Neural progenitor cell (in vitro differentiated cells): ENCODE measurements at regions not wholly inside any gene's neighbourhood (a gene's known extent, or its start where the extent isn't known, plus 50 kb on each side); places are given as distances from the start of the nearest gene placed in this dataset.

Experiments
- DNase-seq: peaks from one replicate; pipeline ENCODE4 v3.0.0-alpha.2; 2016; ENCODE audit warnings: low spot score
- H2AFZ ChIP-seq: fragments of 200-600 bp; sonication (generic); replicated peaks from 2 replicates; pipeline ENCODE4 v1.6.1; 2016; ENCODE audit warnings: antibody characterized with exemption
- H3F3A ChIP-seq: fragments of 200-600 bp; sonication (generic); 2 replicates; pipeline ENCODE4 v1.6.1; 2016; ENCODE audit warnings: antibody characterized with exemption, low read depth
- H3K27ac ChIP-seq: fragments of 200-600 bp; sonication (generic); 2 replicates; pipeline ENCODE4 v1.5.1; 2016; ENCODE audit warnings: mild to moderate bottlenecking
- H3K27me3 ChIP-seq: fragments of 200-600 bp; sonication (generic); 2 replicates; pipeline ENCODE4 v1.6.1; 2016; ENCODE audit warnings: mild to moderate bottlenecking, moderate library complexity
- H3K36me3 ChIP-seq: fragments of 200-600 bp; sonication (generic); 2 replicates; pipeline ENCODE4 v1.5.1; 2016
- H3K4me1 ChIP-seq: fragments of 200-600 bp; sonication (generic); 2 replicates; pipeline ENCODE4 v1.6.1; 2016; ENCODE audit warnings: mixed run types
- H3K4me2 ChIP-seq: fragments of 200-600 bp; sonication (generic); 2 replicates; pipeline ENCODE4 v1.6.1; 2016
- H3K4me3 ChIP-seq: fragments of 200-600 bp; sonication (generic); 2 replicates; pipeline ENCODE4 v1.5.1; 2016
- H3K79me2 ChIP-seq: fragments of 200-600 bp; sonication (generic); 2 replicates; pipeline ENCODE4 v1.6.1; 2016; ENCODE audit warnings: low read depth
- H3K9ac ChIP-seq: fragments of 200-600 bp; sonication (generic); 2 replicates; pipeline ENCODE4 v1.6.1; 2016
- H3K9me3 ChIP-seq: fragments of 200-600 bp; sonication (generic); 2 replicates; pipeline ENCODE4 v1.5.1; 2016; ENCODE audit warnings: low read depth
- H4K20me1 ChIP-seq: fragments of 200-600 bp; sonication (generic); 2 replicates; pipeline ENCODE4 v1.6.1; 2016; ENCODE audit warnings: low read depth
- H3K27ac Mint-ChIP-seq: 3 replicates; pipeline ENCODE4 v1.8.0; 2021; ENCODE audit warnings: mixed read lengths
- H3K27me3 Mint-ChIP-seq: 2 replicates; pipeline ENCODE4 v1.8.0; 2022; ENCODE audit warnings: low read depth, mild to moderate bottlenecking, inconsistent platforms, moderate library complexity, mixed read lengths; ENCODE audit not compliant: insufficient read depth
- H3K36me3 Mint-ChIP-seq: 3 replicates; pipeline ENCODE4 v1.8.0; 2021; ENCODE audit warnings: mixed read lengths
- H3K4me1 Mint-ChIP-seq: 3 replicates; pipeline ENCODE4 v1.8.0; 2021; ENCODE audit warnings: mixed read lengths
- H3K4me3 Mint-ChIP-seq: 3 replicates; pipeline ENCODE4 v1.8.0; 2021; ENCODE audit warnings: mild to moderate bottlenecking, moderate library complexity, mixed read lengths
- H3K9me3 Mint-ChIP-seq: 3 replicates; pipeline ENCODE4 v1.8.0; 2020; ENCODE audit warnings: mixed read lengths
- EZH2 ChIP-seq: fragments of 200-600 bp; sonication (generic); IDR thresholded peaks from 2 replicates; pipeline ENCODE4 v1.6.1; 2017; ENCODE audit warnings: antibody characterized with exemption, mild to moderate bottlenecking, moderate library complexity
- EZH2phosphoT487 ChIP-seq: fragments of 200-600 bp; sonication (generic); IDR thresholded peaks from 2 replicates; pipeline ENCODE4 v1.6.1; 2017; ENCODE audit warnings: antibody characterized with exemption
- TF ChIP-seq, protein P1 (sequence below): fragments of 200-600 bp; sonication (generic); IDR thresholded peaks from 2 replicates; pipeline ENCODE4 v1.5.1; 2017; ENCODE audit warnings: antibody characterized with exemption, mild to moderate bottlenecking

- Histone ChIP-seq H3K4me1 (no peaks in the 10 kb centered on the region), H4K20me1 (no peaks in the 10 kb centered on the region), H3K9me3 (no peaks in the 10 kb centered on the region), H3K36me3 (no peaks in the 10 kb centered on the region), H3K27me3 (no peaks in the 10 kb centered on the region), H3K27ac (no peak overlapping the region), H3F3A (no peaks in the 10 kb centered on the region), H3K4me2 (no peak overlapping the region), H3K4me3 (no peak overlapping the region), H2AFZ (no peak overlapping the region), H3K79me2 (no peaks in the 10 kb centered on the region), H3K9ac (no peak overlapping the region)
- no peaks in the 10 kb centered on the region for H3K9me3 Mint-ChIP-seq
- H3K4me3 Mint-ChIP-seq = no peak overlapping the region
- TF ChIP-seq, protein P1, sequence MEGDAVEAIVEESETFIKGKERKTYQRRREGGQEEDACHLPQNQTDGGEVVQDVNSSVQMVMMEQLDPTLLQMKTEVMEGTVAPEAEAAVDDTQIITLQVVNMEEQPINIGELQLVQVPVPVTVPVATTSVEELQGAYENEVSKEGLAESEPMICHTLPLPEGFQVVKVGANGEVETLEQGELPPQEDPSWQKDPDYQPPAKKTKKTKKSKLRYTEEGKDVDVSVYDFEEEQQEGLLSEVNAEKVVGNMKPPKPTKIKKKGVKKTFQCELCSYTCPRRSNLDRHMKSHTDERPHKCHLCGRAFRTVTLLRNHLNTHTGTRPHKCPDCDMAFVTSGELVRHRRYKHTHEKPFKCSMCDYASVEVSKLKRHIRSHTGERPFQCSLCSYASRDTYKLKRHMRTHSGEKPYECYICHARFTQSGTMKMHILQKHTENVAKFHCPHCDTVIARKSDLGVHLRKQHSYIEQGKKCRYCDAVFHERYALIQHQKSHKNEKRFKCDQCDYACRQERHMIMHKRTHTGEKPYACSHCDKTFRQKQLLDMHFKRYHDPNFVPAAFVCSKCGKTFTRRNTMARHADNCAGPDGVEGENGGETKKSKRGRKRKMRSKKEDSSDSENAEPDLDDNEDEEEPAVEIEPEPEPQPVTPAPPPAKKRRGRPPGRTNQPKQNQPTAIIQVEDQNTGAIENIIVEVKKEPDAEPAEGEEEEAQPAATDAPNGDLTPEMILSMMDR = no peak
- TF ChIP-seq EZH2 = no peak
- no peak for TF ChIP-seq EZH2phosphoT487
- H3K27me3 Mint-ChIP-seq = no peaks in the 10 kb centered on the region
- no peak for DNase-seq
- no peaks in the 10 kb centered on the region for H3K4me1 Mint-ChIP-seq
- no peak overlapping the region for H3K27ac Mint-ChIP-seq
- H3K36me3 Mint-ChIP-seq = no peaks in the 10 kb centered on the region
Measured at GRCh38 chr2:19282305-19282704, 76.1 kb downstream of the OSR1 start.

DNA sequence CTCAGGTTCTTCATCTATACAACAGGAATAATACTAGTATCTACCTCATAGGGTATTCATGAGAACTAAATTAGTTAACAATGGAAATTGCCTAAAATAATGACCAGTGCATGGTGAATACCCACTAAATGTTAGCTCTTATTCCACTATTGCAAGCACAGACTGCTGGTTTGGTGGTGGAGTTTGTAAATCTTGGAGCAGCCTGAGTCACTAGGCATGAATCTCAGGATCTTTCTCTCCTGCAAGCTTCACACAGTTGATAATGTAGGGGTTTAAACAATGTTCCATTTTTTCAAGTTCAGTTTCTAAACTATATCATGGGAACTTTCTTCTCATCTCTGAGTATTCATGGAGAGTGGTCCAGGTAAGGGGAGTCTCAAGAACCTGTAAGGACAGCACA lies 84.0 kb downstream of the OSR1 start:
- peaks cover 3% of the 10 kb centered on the region for H3K4me1 Mint-ChIP-seq
- no peaks in the 10 kb centered on the region for H3K4me1 ChIP-seq
- no peak overlapping the region for H3K4me3 ChIP-seq
- H3K27me3 ChIP-seq = no peaks in the 10 kb centered on the region
- no peaks in the 10 kb centered on the region for H3K79me2 ChIP-seq
- no peaks in the 10 kb centered on the region for H3K27me3 Mint-ChIP-seq
- H2AFZ ChIP-seq = no peak overlapping the region
- H3K4me2 ChIP-seq = no peak overlapping the region
- H3F3A ChIP-seq = no peaks in the 10 kb centered on the region
- no peak for TF ChIP-seq EZH2phosphoT487
- no peak for DNase-seq
- no peak overlapping the region for H3K4me3 Mint-ChIP-seq
- no peak overlapping the region for H3K9ac ChIP-seq
- H3K36me3 Mint-ChIP-seq = no peaks in the 10 kb centered on the region
- no peak overlapping the region for H3K27ac Mint-ChIP-seq
- H3K9me3 ChIP-seq = no peaks in the 10 kb centered on the region
- H3K9me3 Mint-ChIP-seq = no peaks in the 10 kb centered on the region
- no peak overlapping the region for H3K27ac ChIP-seq
- H3K36me3 ChIP-seq = no peaks in the 10 kb centered on the region
- no peaks in the 10 kb centered on the region for H4K20me1 ChIP-seq

GRCh38 chr2:19272941-19273470 lies 85.4 kb downstream of the OSR1 start:
- no peak for DNase-seq
- TF ChIP-seq, protein P1 = no peak
- TF ChIP-seq EZH2phosphoT487 (no peak), EZH2 (no peak)
- no peak overlapping the region for H3K27ac ChIP-seq
- Mint-ChIP-seq H3K27ac (no peak overlapping the region), H3K4me3 (no peak overlapping the region), H3K27me3 (no peaks in the 10 kb centered on the region), H3K4me1 (peaks cover 3% of the 10 kb centered on the region), H3K9me3 (no peaks in the 10 kb centered on the region), H3K36me3 (no peaks in the 10 kb centered on the region)
- H3K9me3 ChIP-seq = no peaks in the 10 kb centered on the region
- H3K4me2 ChIP-seq = no peak overlapping the region
- H3K27me3 ChIP-seq = no peaks in the 10 kb centered on the region
- H3F3A ChIP-seq = no peaks in the 10 kb centered on the region
- no peak overlapping the region for H2AFZ ChIP-seq
- H3K9ac ChIP-seq = no peak overlapping the region
- no peak overlapping the region for H3K4me3 ChIP-seq
- H4K20me1 ChIP-seq = no peaks in the 10 kb centered on the region
- H3K79me2 ChIP-seq = no peaks in the 10 kb centered on the region
- H3K4me1 ChIP-seq = no peaks in the 10 kb centered on the region
- H3K36me3 ChIP-seq = no peaks in the 10 kb centered on the region

- Mint-ChIP-seq H3K27ac (no peak overlapping the region), H3K36me3 (no peaks in the 10 kb centered on the region), H3K4me3 (no peak overlapping the region), H3K9me3 (no peaks in the 10 kb centered on the region), H3K27me3 (no peaks in the 10 kb centered on the region), H3K4me1 (peaks cover 3% of the 10 kb centered on the region)
- TF ChIP-seq, protein P1 = no peak
- TF ChIP-seq EZH2 (no peak), EZH2phosphoT487 (no peak)
- Histone ChIP-seq H3K4me2 (no peak overlapping the region), H3K9me3 (no peaks in the 10 kb centered on the region), H3K27me3 (no peaks in the 10 kb centered on the region), H3F3A (no peaks in the 10 kb centered on the region), H2AFZ (no peak overlapping the region), H3K79me2 (no peaks in the 10 kb centered on the region), H3K4me3 (no peak overlapping the region), H3K27ac (no peak overlapping the region), H3K9ac (no peak overlapping the region), H3K4me1 (no peaks in the 10 kb centered on the region), H3K36me3 (no peaks in the 10 kb centered on the region), H4K20me1 (no peaks in the 10 kb centered on the region)
- no peak for DNase-seq
Measured at GRCh38 chr2:19272039-19272438, 86.4 kb downstream of the OSR1 start.
